ENCODE measurements at regions not wholly inside any gene's neighbourhood (a gene's known extent, or its start where the extent isn't known, plus 50 kb on each side); places are given as distances from the start of the nearest gene placed in this dataset.

DNA sequence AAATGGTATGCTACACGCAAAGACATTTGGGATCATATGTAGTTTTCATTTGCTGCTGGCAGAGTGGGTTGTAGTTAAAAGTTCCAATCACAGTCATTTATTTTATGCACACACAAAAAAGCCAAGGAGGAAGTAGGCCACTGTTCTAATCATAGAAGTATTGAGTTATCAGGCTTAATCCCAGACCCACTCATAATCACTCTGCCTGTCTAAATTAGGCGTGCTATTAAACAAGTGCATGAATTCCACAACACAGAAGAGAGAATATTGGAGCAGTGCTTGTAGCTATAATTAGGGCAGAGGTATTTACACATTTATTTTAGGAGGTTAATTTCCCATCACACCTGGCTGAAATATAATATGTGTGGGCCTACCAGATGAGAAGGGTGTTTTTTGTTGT, 65.7 kb upstream of the FIGN start:
- TF ChIP-seq, protein P1, sequence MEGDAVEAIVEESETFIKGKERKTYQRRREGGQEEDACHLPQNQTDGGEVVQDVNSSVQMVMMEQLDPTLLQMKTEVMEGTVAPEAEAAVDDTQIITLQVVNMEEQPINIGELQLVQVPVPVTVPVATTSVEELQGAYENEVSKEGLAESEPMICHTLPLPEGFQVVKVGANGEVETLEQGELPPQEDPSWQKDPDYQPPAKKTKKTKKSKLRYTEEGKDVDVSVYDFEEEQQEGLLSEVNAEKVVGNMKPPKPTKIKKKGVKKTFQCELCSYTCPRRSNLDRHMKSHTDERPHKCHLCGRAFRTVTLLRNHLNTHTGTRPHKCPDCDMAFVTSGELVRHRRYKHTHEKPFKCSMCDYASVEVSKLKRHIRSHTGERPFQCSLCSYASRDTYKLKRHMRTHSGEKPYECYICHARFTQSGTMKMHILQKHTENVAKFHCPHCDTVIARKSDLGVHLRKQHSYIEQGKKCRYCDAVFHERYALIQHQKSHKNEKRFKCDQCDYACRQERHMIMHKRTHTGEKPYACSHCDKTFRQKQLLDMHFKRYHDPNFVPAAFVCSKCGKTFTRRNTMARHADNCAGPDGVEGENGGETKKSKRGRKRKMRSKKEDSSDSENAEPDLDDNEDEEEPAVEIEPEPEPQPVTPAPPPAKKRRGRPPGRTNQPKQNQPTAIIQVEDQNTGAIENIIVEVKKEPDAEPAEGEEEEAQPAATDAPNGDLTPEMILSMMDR (IDR thresholded peaks at IDR 0.05; ENCODE audit: low read depth, low read length), result no peak
- no peak for TF ChIP-seq EZH2phosphoT487 (IDR thresholded peaks at IDR 0.05; ENCODE audit: low read depth)
